ENCODE measurements at regions not wholly inside any gene's neighbourhood (a gene's known extent, or its start where the extent isn't known, plus 50 kb on each side); places are given as distances from the start of the nearest gene placed in this dataset.

DNA sequence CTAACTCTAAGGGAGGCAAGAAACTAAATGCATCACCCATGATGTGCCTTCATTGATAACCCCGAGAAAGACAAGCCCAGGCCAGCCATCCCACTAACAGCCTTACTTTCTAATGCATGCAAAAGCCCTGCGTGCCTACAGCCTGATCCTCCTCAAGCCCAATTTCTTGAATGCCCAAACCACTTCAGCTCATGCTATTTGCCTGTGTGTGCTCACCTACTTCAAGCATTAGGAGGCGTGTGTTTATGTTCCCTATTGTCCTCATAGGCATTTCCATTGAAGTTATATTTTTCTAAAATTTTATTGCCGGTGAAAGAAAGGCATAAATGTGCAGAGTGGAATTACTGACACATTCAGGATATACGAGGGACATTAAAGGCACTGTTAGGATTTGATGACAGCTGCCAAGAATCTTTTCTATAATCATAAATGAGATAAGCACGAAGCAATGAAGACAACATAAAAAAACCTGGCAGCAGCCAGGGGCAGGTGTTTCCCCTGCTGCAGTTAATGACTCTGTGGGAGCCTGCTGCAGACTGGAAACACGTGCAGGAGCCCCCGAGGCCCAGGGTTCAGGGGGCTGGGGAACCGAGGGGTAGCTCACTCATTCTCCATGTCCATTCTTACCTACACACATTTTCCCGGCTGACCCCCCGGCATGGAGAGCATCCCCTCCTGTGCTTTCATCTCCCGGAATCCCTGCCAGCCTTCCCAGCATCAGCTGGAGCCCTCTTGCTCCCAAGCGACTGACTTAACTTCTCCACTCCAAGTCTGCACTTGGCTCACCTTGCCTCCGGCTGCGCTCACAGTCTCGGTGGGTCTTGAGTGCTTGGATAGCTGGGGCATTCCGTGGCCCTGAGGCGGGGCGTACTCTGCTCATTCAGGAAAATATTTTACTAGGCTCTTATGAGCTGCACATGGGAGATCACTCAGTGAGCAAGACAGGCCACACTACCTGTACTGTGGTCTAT is 292.3 kb upstream of the SIX2 start:
- intact Hi-C loops (cut with DNase I): no loop called here
- Histone ChIP-seq H3K9me3 (replicated peaks in 1 of 3) (no peaks in the 10 kb centered on the region), H3K27me3 (no peaks in the 10 kb centered on the region), H3K4me3 (no peak overlapping the region), H3K4me1 (replicated peaks in 1 of 2) (no peaks in the 10 kb centered on the region), H3K27ac (no peak overlapping the region), H3K36me3 (replicated peaks in 1 of 2) (no peaks in the 10 kb centered on the region)
- DNase-seq: no peak
- WGBS, 4 donors: 71 to 78% (median 74%) methylated on average over 19 of the region's 19 CpGs
- TF ChIP-seq, protein P1, sequence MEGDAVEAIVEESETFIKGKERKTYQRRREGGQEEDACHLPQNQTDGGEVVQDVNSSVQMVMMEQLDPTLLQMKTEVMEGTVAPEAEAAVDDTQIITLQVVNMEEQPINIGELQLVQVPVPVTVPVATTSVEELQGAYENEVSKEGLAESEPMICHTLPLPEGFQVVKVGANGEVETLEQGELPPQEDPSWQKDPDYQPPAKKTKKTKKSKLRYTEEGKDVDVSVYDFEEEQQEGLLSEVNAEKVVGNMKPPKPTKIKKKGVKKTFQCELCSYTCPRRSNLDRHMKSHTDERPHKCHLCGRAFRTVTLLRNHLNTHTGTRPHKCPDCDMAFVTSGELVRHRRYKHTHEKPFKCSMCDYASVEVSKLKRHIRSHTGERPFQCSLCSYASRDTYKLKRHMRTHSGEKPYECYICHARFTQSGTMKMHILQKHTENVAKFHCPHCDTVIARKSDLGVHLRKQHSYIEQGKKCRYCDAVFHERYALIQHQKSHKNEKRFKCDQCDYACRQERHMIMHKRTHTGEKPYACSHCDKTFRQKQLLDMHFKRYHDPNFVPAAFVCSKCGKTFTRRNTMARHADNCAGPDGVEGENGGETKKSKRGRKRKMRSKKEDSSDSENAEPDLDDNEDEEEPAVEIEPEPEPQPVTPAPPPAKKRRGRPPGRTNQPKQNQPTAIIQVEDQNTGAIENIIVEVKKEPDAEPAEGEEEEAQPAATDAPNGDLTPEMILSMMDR (IDR thresholded peaks at IDR 0.05): no peak
- no peak for TF ChIP-seq POLR2A (IDR thresholded peaks at IDR 0.05)

GRCh38 chr2:45300026-45300750 is 290.9 kb upstream of the SIX2 start:
- no peak overlapping the region for H3K4me3 ChIP-seq
- WGBS, 4 donors: 78 to 88% (median 83%) methylated on average over 4 of the region's 4 CpGs
- DNase-seq: no peak
- no peaks in the 10 kb centered on the region for H3K4me1 ChIP-seq (replicated peaks in 1 of 2)
- H3K36me3 ChIP-seq (replicated peaks in 1 of 2): no peaks in the 10 kb centered on the region
- intact Hi-C loops (cut with DNase I): no loop called here
- H3K27ac ChIP-seq: no peak overlapping the region
- no peak for TF ChIP-seq POLR2A (IDR thresholded peaks at IDR 0.05)
- TF ChIP-seq, protein P1 (IDR thresholded peaks at IDR 0.05): no peak
- H3K9me3 ChIP-seq (replicated peaks in 1 of 3): no peaks in the 10 kb centered on the region
- H3K27me3 ChIP-seq: peaks cover 5% of the 10 kb centered on the region

- 88 to 95% (median 92%) methylated on average over 4 of the region's 4 CpGs for WGBS, 4 donors
- intact Hi-C loops (cut with DNase I): no loop called here
- no peak overlapping the region for H3K27ac ChIP-seq
- H3K9me3 ChIP-seq (replicated peaks in 1 of 3): no peaks in the 10 kb centered on the region
- no peak overlapping the region for H3K4me3 ChIP-seq
- no peak for TF ChIP-seq POLR2A (IDR thresholded peaks at IDR 0.05)
- TF ChIP-seq, protein P1 (IDR thresholded peaks at IDR 0.05): no peak
- no peak for DNase-seq
- no peaks in the 10 kb centered on the region for H3K4me1 ChIP-seq (replicated peaks in 1 of 2)
- peaks cover 5% of the 10 kb centered on the region for H3K27me3 ChIP-seq
- no peaks in the 10 kb centered on the region for H3K36me3 ChIP-seq (replicated peaks in 1 of 2)
Measured at GRCh38 chr2:45299361-45299760, 290.1 kb upstream of the SIX2 start.

- WGBS, 4 donors: 26 to 50% (median 45%) methylated on average over 5 of the region's 5 CpGs
- DNase-seq: no peak
Measured at GRCh38 chr2:45293182-45293581, 283.9 kb upstream of the SIX2 start.

More at GRCh38 chr2:45293182-45293581, 283.9 kb upstream of the SIX2 start:
- TF ChIP-seq, protein P1 (IDR thresholded peaks at IDR 0.05): no peak
- TF ChIP-seq POLR2A (IDR thresholded peaks at IDR 0.05): no peak
- H3K4me1 ChIP-seq (replicated peaks in 1 of 2): no peaks in the 10 kb centered on the region
- peaks cover 6% of the 10 kb centered on the region for H3K27me3 ChIP-seq
- no peak overlapping the region for H3K4me3 ChIP-seq
- intact Hi-C loops (cut with DNase I): no loop called here
- H3K36me3 ChIP-seq (replicated peaks in 1 of 2): no peaks in the 10 kb centered on the region
- H3K9me3 ChIP-seq (replicated peaks in 1 of 3): no peaks in the 10 kb centered on the region
- no peak overlapping the region for H3K27ac ChIP-seq
